A673 (cell line): ENCODE measurements at regions not wholly inside any gene's neighbourhood (a gene's known extent, or its start where the extent isn't known, plus 50 kb on each side); places are given as distances from the start of the nearest gene placed in this dataset.

ENCODE experiments used
- BruUV-seq: library from RNA; stranded (reverse); fragments of 400-500 nt; replicated peaks from 2 replicates; lab custom pipeline; 2021; lab: Mats Ljungman, UMichigan
- CTCF ChIA-PET: fragments of 300-600 bp; sonication (Branson Sonifier 250); formaldehyde crosslinking; loops from one replicate; lab custom pipeline; 2022; ENCODE audit warnings: antibody characterized with exemption; lab: Charles Lee
- POLR2A ChIA-PET: fragments of 300-600 bp; sonication (Branson Sonifier 250); formaldehyde crosslinking; loops from one replicate; lab custom pipeline; 2022; ENCODE audit warnings: antibody characterized with exemption; ENCODE audit not compliant: low non-redundant PET; lab: Charles Lee
- DNase-seq: peaks from one replicate; pipeline ENCODE4 v3.0.0-alpha.2; 2015; ENCODE audit warnings: low spot score
- H3K27ac ChIP-seq: fragments of 200-600 bp; sonication (generic); 2 replicates; pipeline ENCODE4 v1.5.1; 2016; ENCODE audit warnings: mixed run types, low read depth, mild to moderate bottlenecking, mixed read lengths, antibody characterized with exemption, low read length; ENCODE audit not compliant: poor library complexity, severe bottlenecking
- H3K27me3 ChIP-seq: fragments of 200-600 bp; sonication (generic); replicated peaks from 2 replicates; pipeline ENCODE4 v1.6.1; 2017; ENCODE audit warnings: mixed run types, low read depth, mild to moderate bottlenecking, mixed read lengths, antibody characterized with exemption, low read length; ENCODE audit not compliant: insufficient read depth, poor library complexity
- H3K36me3 ChIP-seq: fragments of 200-600 bp; sonication (generic); 2 replicates; pipeline ENCODE4 v1.6.1; 2016; ENCODE audit warnings: mixed run types, mild to moderate bottlenecking, mixed read lengths, antibody characterized with exemption, low read length; ENCODE audit not compliant: insufficient read depth, poor library complexity, severe bottlenecking
- H3K4me1 ChIP-seq: fragments of 200-600 bp; sonication (generic); 2 replicates; pipeline ENCODE4 v1.6.1; 2017; ENCODE audit warnings: mixed run types, mild to moderate bottlenecking, mixed read lengths, antibody characterized with exemption, low read length; ENCODE audit not compliant: insufficient read depth, poor library complexity, severe bottlenecking
- H3K4me3 ChIP-seq: fragments of 200-600 bp; sonication (generic); 2 replicates; pipeline ENCODE4 v1.5.1; 2016; ENCODE audit warnings: low read depth, mixed run types, mild to moderate bottlenecking, mixed read lengths, low read length; ENCODE audit not compliant: poor library complexity, severe bottlenecking
- H3K9me3 ChIP-seq: fragments of 200-600 bp; sonication (generic); 2 replicates; pipeline ENCODE4 v1.6.1; 2016; ENCODE audit warnings: mixed run types, low read depth, mild to moderate bottlenecking, mixed read lengths, antibody characterized with exemption, low read length; ENCODE audit not compliant: poor library complexity, severe bottlenecking
- EZH2 ChIP-seq: fragments of 200-600 bp; sonication (generic); IDR thresholded peaks from 2 replicates; pipeline ENCODE4 v1.6.1; 2017; ENCODE audit warnings: borderline replicate concordance, low read depth, mild to moderate bottlenecking, mixed read lengths, antibody characterized with exemption, low read length; ENCODE audit not compliant: poor library complexity, severe bottlenecking
- intact Hi-C: fragments of 100-400 bp; cut with micrococcal nuclease; formaldehyde crosslinking; loops from one replicate; pipeline ENCODE4 v1.10.0; 2022; ENCODE audit not compliant: unreplicated experiment
- TF ChIP-seq, protein P1 (sequence below): fragments of 300-800, 200-600 bp; sonication (generic); conservative IDR thresholded peaks from 2 replicates; pipeline ENCODE4 v1.5.1; 2017; ENCODE audit warnings: low read depth, mild to moderate bottlenecking, antibody characterized with exemption, low read length, moderate library complexity, mixed read lengths

DNA sequence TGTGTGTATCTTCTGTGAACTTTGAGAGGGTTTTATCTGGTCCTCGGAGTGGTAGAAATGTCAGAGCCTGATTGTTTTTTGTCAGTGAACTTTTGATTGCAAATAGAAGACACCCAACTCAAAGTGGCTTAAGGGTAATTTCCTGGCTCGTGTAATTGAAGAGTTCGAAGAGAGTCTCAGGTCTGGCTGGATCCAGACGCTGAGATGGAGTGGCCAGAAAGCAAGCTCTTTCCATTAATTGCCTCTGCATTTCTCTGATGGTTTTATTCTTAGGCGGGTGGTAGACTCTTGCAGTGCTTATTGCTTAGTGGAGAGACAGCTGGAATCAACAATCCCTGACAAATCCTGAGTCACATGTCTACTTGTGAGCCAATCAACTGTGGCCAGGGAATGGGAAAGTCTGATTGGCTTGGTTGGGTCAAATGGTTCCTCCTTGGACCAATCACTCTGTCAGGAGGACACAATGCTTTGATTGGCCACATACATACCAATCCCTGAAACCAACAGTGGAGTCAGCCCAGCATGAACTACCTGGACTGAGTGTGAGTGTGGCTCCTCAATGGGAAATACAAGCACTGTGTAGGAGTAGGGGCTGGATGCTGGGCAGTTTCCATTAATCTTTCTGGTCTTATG, 330.5 kb downstream of the AACS start:
- CTCF ChIA-PET, result no interaction called here
- no peaks in the 10 kb centered on the region for H3K27me3 ChIP-seq

DNA sequence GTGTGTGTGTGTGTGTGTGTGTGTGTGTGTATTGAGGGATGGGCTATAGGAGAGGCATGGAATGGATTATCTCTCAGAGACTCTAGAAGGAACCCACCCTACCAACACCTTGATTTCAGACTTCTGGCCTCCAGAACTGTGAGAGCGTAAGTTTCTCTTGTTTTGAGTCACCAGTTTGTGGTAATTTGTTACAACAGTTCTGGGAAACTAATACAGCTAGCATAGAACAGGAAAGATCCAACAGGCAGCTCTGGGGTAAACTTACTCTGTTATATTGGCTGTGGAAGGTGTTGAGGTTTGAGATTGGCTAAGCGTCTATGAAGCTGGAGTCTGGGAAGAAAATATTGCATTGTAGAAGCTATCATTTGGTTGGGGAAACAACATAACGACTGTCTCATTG, 334.3 kb downstream of the AACS start:
- no TSS peak for BruUV-seq
- DNase-seq, result no peak
- no peaks in the 10 kb centered on the region for H3K9me3 ChIP-seq
- no peak overlapping the region for H3K4me3 ChIP-seq
- no peaks in the 10 kb centered on the region for H3K36me3 ChIP-seq
- intact Hi-C loops, result no loop called here
- TF ChIP-seq, protein P1, sequence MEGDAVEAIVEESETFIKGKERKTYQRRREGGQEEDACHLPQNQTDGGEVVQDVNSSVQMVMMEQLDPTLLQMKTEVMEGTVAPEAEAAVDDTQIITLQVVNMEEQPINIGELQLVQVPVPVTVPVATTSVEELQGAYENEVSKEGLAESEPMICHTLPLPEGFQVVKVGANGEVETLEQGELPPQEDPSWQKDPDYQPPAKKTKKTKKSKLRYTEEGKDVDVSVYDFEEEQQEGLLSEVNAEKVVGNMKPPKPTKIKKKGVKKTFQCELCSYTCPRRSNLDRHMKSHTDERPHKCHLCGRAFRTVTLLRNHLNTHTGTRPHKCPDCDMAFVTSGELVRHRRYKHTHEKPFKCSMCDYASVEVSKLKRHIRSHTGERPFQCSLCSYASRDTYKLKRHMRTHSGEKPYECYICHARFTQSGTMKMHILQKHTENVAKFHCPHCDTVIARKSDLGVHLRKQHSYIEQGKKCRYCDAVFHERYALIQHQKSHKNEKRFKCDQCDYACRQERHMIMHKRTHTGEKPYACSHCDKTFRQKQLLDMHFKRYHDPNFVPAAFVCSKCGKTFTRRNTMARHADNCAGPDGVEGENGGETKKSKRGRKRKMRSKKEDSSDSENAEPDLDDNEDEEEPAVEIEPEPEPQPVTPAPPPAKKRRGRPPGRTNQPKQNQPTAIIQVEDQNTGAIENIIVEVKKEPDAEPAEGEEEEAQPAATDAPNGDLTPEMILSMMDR, result no peak
- TF ChIP-seq EZH2, result no peak
- H3K27ac ChIP-seq, result no peak overlapping the region
- POLR2A ChIA-PET, result no interaction called here
- H3K4me1 ChIP-seq, result no peaks in the 10 kb centered on the region
- H3K27me3 ChIP-seq, result peaks cover 5% of the 10 kb centered on the region
- CTCF ChIA-PET, result no interaction called here

More for the DNA sequence above, 330.5 kb downstream of the AACS start:
- no peaks in the 10 kb centered on the region for H3K4me1 ChIP-seq
- no peak overlapping the region for H3K27ac ChIP-seq
- no TSS peak for BruUV-seq
- POLR2A ChIA-PET, result no interaction called here
- TF ChIP-seq, protein P1, result no peak
- no peak for TF ChIP-seq EZH2
- no peak overlapping the region for H3K4me3 ChIP-seq
- DNase-seq, result no peak
- intact Hi-C loops, result no loop called here
- H3K36me3 ChIP-seq, result no peaks in the 10 kb centered on the region
- no peaks in the 10 kb centered on the region for H3K9me3 ChIP-seq

DNA sequence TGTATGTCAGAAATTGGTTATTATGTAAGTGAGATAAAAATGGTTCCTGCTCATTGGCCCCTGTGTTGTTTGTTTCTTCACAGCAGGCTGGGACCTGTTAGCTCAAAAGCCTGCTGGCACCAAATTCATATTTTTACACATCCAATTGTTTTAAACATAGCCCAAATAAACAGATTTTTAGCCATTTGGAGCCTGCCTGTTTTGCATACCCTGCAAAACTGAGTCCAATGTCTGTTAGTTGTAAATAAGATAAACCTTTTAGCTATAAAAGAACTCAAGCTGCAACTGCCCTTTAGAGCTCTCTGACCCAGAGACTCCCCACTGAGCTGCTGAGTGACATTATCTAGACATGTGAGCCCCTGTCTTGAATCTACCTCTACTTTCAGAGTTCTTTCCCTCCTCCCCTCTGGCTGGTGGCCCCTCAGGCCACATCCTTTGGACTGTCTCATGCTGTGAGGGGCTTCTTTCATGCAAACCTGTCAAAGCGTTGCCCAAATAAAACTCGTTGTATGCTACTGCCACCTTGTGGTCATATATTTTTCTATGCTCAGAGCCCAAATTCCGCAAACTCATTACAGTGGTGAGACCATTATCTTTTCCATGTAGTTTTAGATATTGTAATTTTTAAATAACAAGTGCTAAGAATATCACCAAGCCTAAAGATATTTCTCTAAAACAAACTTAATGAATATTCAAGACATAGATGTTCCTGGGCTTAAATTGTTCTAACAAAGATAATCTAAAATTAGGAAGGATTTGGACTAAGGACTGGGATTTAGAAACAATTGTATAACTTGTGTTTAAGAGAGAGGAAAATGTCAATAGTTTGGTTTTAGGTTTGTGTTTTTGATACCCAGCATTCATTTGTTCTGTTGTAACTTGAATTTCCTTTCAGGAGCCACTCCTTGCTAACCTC, 337.9 kb downstream of the AACS start:
- H3K27ac ChIP-seq, result no peak overlapping the region
- no peaks in the 10 kb centered on the region for H3K4me1 ChIP-seq
- no peaks in the 10 kb centered on the region for H3K36me3 ChIP-seq
- CTCF ChIA-PET, result interaction anchor here (1.0 to 1.4 kb wide), 4 partner anchors 72 to 496 kb away, joined by 3 to 9 read pairs (median 5); no protein-coding TSS in a partner anchor
- H3K9me3 ChIP-seq, result no peaks in the 10 kb centered on the region
- H3K27me3 ChIP-seq, result peaks cover 5% of the 10 kb centered on the region
- no peak for TF ChIP-seq EZH2
- TF ChIP-seq, protein P1, result peak; percentile 79
- POLR2A ChIA-PET, result no interaction called here
- DNase-seq, result peak; percentile 62
- intact Hi-C loops, result loop anchor here (1.0 to 2.0 kb wide), 3 partner anchors 72 to 220 kb away; no protein-coding TSS in a partner anchor
- H3K4me3 ChIP-seq, result no peak overlapping the region
- no TSS peak for BruUV-seq
